ENCODE measurements at regions not wholly inside any gene's neighbourhood (a gene's known extent, or its start where the extent isn't known, plus 50 kb on each side); places are given as distances from the start of the nearest gene placed in this dataset.

DNA sequence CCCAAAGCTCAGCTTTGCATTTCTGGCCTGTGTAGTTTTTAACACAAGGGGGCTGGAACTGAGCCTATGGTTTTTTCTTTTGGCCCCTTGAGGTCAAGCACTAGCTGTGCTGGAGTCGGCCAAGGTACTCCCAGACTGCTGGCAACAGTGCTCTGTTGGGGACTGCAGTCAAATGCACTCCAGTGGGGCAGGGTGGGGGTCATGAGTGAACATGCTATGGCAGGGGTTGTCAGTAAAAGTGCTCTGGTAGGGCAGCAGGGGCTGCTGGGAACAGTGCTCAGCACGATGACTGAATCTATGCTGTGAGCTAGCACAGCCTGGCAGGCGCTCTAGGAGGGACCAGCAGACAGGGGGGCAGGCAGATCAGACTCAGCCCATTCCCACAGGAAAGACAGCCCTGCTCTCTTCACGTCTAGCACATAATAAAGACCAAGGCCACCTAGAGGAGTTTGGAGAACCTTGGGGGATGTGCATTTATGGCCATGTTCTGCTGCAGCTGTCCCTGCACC lies 55.0 kb upstream of the CERS6 start:
- POLR2A ChIA-PET = no interaction called here
- no peak overlapping the region for H3K27ac Mint-ChIP-seq (ENCODE audit: unreplicated experiment)
- no peaks in the 10 kb centered on the region for H3K27me3 Mint-ChIP-seq (ENCODE audit: insufficient read depth, unreplicated experiment)
- H3K9me3 Mint-ChIP-seq (ENCODE audit: unreplicated experiment) = peaks cover 9% of the 10 kb centered on the region
- no peak for DNase-seq
- BruUV-seq (replicated peaks) = no TSS peak
- H3K36me3 Mint-ChIP-seq (ENCODE audit: insufficient read depth, unreplicated experiment) = no peaks in the 10 kb centered on the region
- Histone ChIP-seq H3K36me3 (ENCODE audit: control insufficient read depth, insufficient read depth, low read length) (no peaks in the 10 kb centered on the region), H3K9me3 (no peaks in the 10 kb centered on the region), H3K4me1 (peaks cover 12% of the 10 kb centered on the region), H3K4me3 (ENCODE audit: low read depth, low read length) (no peak overlapping the region), H3K27me3 (replicated peaks; ENCODE audit: control insufficient read depth, insufficient read depth, low read length) (no peaks in the 10 kb centered on the region)
- H3K4me3 Mint-ChIP-seq (ENCODE audit: unreplicated experiment) = no peak overlapping the region
- intact Hi-C loops (cut with micrococcal nuclease; ENCODE audit: unreplicated experiment) = loop anchor here (5.0 kb wide), 1 partner anchor 54 kb away; no protein-coding TSS in a partner anchor
- TF ChIP-seq, protein P1, sequence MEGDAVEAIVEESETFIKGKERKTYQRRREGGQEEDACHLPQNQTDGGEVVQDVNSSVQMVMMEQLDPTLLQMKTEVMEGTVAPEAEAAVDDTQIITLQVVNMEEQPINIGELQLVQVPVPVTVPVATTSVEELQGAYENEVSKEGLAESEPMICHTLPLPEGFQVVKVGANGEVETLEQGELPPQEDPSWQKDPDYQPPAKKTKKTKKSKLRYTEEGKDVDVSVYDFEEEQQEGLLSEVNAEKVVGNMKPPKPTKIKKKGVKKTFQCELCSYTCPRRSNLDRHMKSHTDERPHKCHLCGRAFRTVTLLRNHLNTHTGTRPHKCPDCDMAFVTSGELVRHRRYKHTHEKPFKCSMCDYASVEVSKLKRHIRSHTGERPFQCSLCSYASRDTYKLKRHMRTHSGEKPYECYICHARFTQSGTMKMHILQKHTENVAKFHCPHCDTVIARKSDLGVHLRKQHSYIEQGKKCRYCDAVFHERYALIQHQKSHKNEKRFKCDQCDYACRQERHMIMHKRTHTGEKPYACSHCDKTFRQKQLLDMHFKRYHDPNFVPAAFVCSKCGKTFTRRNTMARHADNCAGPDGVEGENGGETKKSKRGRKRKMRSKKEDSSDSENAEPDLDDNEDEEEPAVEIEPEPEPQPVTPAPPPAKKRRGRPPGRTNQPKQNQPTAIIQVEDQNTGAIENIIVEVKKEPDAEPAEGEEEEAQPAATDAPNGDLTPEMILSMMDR (IDR thresholded peaks at IDR 0.05; ENCODE audit: insufficient read depth in 1 of 2, low read depth in 1 of 2, low read length in 1 of 2, severe bottlenecking in 1 of 2, unreplicated experiment in 1 of 2) = no peak
- CTCF ChIA-PET = no interaction called here
- H3K4me1 Mint-ChIP-seq (ENCODE audit: low read depth, unreplicated experiment) = peaks cover 28% of the 10 kb centered on the region

DNA sequence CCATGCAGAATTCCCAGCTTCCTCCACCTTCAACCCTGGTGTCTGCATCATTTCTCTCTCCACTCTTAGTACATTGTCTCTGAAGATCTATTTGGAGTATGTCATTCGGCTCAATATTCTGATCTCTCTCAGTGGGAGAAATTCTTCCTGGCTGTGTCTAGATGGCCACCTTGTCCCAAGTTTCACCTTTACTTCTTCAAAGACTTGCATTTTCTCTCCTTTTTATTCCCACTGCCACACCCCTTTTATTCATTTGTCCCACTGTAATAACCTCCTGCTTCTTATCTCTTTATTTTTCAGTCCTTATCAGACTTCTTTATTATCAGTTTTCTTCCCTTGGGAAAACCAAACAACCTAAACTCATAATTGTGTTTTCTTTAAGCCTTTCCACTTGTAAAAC lies 54.3 kb upstream of the CERS6 start:
- H3K4me1 Mint-ChIP-seq (ENCODE audit: low read depth, unreplicated experiment) = peaks cover 28% of the 10 kb centered on the region
- intact Hi-C loops (cut with micrococcal nuclease; ENCODE audit: unreplicated experiment) = loop anchor here (5.0 kb wide), 1 partner anchor 54 kb away; no protein-coding TSS in a partner anchor
- Histone ChIP-seq H3K36me3 (ENCODE audit: control insufficient read depth, insufficient read depth, low read length) (no peaks in the 10 kb centered on the region), H3K27me3 (replicated peaks; ENCODE audit: control insufficient read depth, insufficient read depth, low read length) (no peaks in the 10 kb centered on the region), H3K9me3 (no peaks in the 10 kb centered on the region), H3K4me1 (peaks cover 12% of the 10 kb centered on the region), H3K4me3 (ENCODE audit: low read depth, low read length) (no peak overlapping the region)
- H3K4me3 Mint-ChIP-seq (ENCODE audit: unreplicated experiment) = no peak overlapping the region
- CTCF ChIA-PET = no interaction called here
- H3K27ac Mint-ChIP-seq (ENCODE audit: unreplicated experiment) = no peak overlapping the region
- H3K9me3 Mint-ChIP-seq (ENCODE audit: unreplicated experiment) = peaks cover 9% of the 10 kb centered on the region
- no peaks in the 10 kb centered on the region for H3K36me3 Mint-ChIP-seq (ENCODE audit: insufficient read depth, unreplicated experiment)
- no TSS peak for BruUV-seq (replicated peaks)
- POLR2A ChIA-PET = no interaction called here
- no peak for DNase-seq
- no peaks in the 10 kb centered on the region for H3K27me3 Mint-ChIP-seq (ENCODE audit: insufficient read depth, unreplicated experiment)
- TF ChIP-seq, protein P1 (IDR thresholded peaks at IDR 0.05; ENCODE audit: insufficient read depth in 1 of 2, low read depth in 1 of 2, low read length in 1 of 2, severe bottlenecking in 1 of 2, unreplicated experiment in 1 of 2) = no peak

- intact Hi-C loops (cut with micrococcal nuclease; ENCODE audit: unreplicated experiment) = loop anchor here (5.0 kb wide), 1 partner anchor 55 kb away; no protein-coding TSS in a partner anchor
- H3K36me3 Mint-ChIP-seq (ENCODE audit: insufficient read depth, unreplicated experiment) = no peaks in the 10 kb centered on the region
- no peak overlapping the region for H3K4me3 ChIP-seq (ENCODE audit: low read depth, low read length)
- H3K27me3 Mint-ChIP-seq (ENCODE audit: insufficient read depth, unreplicated experiment) = no peaks in the 10 kb centered on the region
- H3K27ac Mint-ChIP-seq (ENCODE audit: unreplicated experiment) = no peak overlapping the region
- no peak for DNase-seq
- CTCF ChIA-PET = no interaction called here
- TF ChIP-seq, protein P1 (IDR thresholded peaks at IDR 0.05; ENCODE audit: insufficient read depth in 1 of 2, low read depth in 1 of 2, low read length in 1 of 2, severe bottlenecking in 1 of 2, unreplicated experiment in 1 of 2) = no peak
- H3K9me3 ChIP-seq = no peaks in the 10 kb centered on the region
- no TSS peak for BruUV-seq (replicated peaks)
- H3K36me3 ChIP-seq (ENCODE audit: control insufficient read depth, insufficient read depth, low read length) = no peaks in the 10 kb centered on the region
- H3K27me3 ChIP-seq (replicated peaks; ENCODE audit: control insufficient read depth, insufficient read depth, low read length) = no peaks in the 10 kb centered on the region
- peaks cover 12% of the 10 kb centered on the region for H3K4me1 ChIP-seq
- peaks cover 28% of the 10 kb centered on the region for H3K4me1 Mint-ChIP-seq (ENCODE audit: low read depth, unreplicated experiment)
- no peak overlapping the region for H3K4me3 Mint-ChIP-seq (ENCODE audit: unreplicated experiment)
- H3K9me3 Mint-ChIP-seq (ENCODE audit: unreplicated experiment) = peaks cover 9% of the 10 kb centered on the region
- POLR2A ChIA-PET = no interaction called here
Observed at GRCh38 chr2:168402531-168402930, 53.5 kb upstream of the CERS6 start.

Measured in Caco-2 (cell line).